MM.1S (cell line): ENCODE measurements at regions not wholly inside any gene's neighbourhood (a gene's known extent, or its start where the extent isn't known, plus 50 kb on each side); places are given as distances from the start of the nearest gene placed in this dataset.

Experiments
- DNase-seq: peaks from one replicate; pipeline ENCODE4 v3.0.0-alpha.2; 2015
- H2AFZ ChIP-seq: fragments of 300-600 bp; sonication (generic); 2 replicates; pipeline ENCODE4 v1.6.0; 2016; ENCODE audit warnings: antibody characterized with exemption, low read length
- H3F3A ChIP-seq: fragments of 300-600 bp; sonication (generic); 2 replicates; pipeline ENCODE4 v1.6.1; 2016; ENCODE audit warnings: mild to moderate bottlenecking, antibody characterized with exemption, low read length, moderate library complexity, mixed read lengths; ENCODE audit not compliant: insufficient read depth
- H3K27ac ChIP-seq: fragments of 300-600 bp; sonication (generic); 2 replicates; pipeline ENCODE4 v1.5.1; 2016; ENCODE audit warnings: mild to moderate bottlenecking, low read length
- H3K27me3 ChIP-seq: fragments of 300-600 bp; sonication (generic); replicated peaks from 2 replicates; pipeline ENCODE4 v1.6.0; 2016; ENCODE audit warnings: low read length; ENCODE audit not compliant: insufficient read depth
- H3K36me3 ChIP-seq: fragments of 300-600 bp; sonication (generic); replicated peaks from 2 replicates; pipeline ENCODE4 v1.6.1; 2016; ENCODE audit warnings: mild to moderate bottlenecking, low read length, mixed read lengths; ENCODE audit not compliant: insufficient read depth
- H3K4me1 ChIP-seq: fragments of 300-600 bp; sonication (generic); 2 replicates; pipeline ENCODE4 v1.6.1; 2016; ENCODE audit warnings: low read length, mixed read lengths
- H3K4me2 ChIP-seq: fragments of 300-600 bp; sonication (generic); 2 replicates; pipeline ENCODE4 v1.6.0; 2016; ENCODE audit warnings: low read depth, low read length
- H3K4me3 ChIP-seq: fragments of 300-600 bp; sonication (generic); 2 replicates; pipeline ENCODE4 v1.5.1; 2016; ENCODE audit warnings: low read length, mixed read lengths
- H3K79me2 ChIP-seq: fragments of 300-600 bp; sonication (generic); 2 replicates; pipeline ENCODE4 v1.6.1; 2016; ENCODE audit warnings: mixed run types, low read length, mixed read lengths
- H3K9ac ChIP-seq: fragments of 300-600 bp; sonication (generic); 2 replicates; pipeline ENCODE4 v1.6.1; 2016; ENCODE audit warnings: low read length, mixed read lengths
- H3K9me2 ChIP-seq: fragments of 300-600 bp; sonication (generic); replicated peaks from 2 replicates; pipeline ENCODE4 v1.6.1; 2016; ENCODE audit warnings: mild to moderate bottlenecking, low read length, mixed read lengths; ENCODE audit not compliant: insufficient read depth
- H3K9me3 ChIP-seq: fragments of 300-600 bp; sonication (generic); replicated peaks from 2 replicates; pipeline ENCODE4 v1.6.1; 2016; ENCODE audit warnings: mild to moderate bottlenecking, low read length, mixed read lengths; ENCODE audit not compliant: insufficient read depth
- H4K20me1 ChIP-seq: fragments of 300-600 bp; sonication (generic); 2 replicates; pipeline ENCODE4 v1.6.1; 2016; ENCODE audit warnings: mild to moderate bottlenecking, low read length, moderate library complexity, mixed read lengths; ENCODE audit not compliant: insufficient read depth
- CTCF ChIP-seq: fragments of 300-600 bp; sonication (generic); IDR thresholded peaks from 2 replicates; pipeline ENCODE4 v1.5.1; 2016; ENCODE audit warnings: antibody characterized with exemption, low read length, mixed read lengths
- EZH2 ChIP-seq: fragments of 300-600 bp; sonication (generic); optimal IDR thresholded peaks from 2 replicates; pipeline ENCODE3; 2017; ENCODE audit warnings: low read depth, mild to moderate bottlenecking, antibody characterized with exemption, low read length, mixed read lengths
- EZH2phosphoT487 ChIP-seq: fragments of 300-600 bp; sonication (generic); IDR thresholded peaks from 2 replicates; pipeline ENCODE4 v1.6.1; 2018; ENCODE audit warnings: antibody characterized with exemption, low read length

- no peak overlapping the region for H3K9ac ChIP-seq
- H3K4me3 ChIP-seq = no peak overlapping the region
- no peak overlapping the region for H3K27ac ChIP-seq
- no peak overlapping the region for H2AFZ ChIP-seq
- H3K27me3 ChIP-seq = no peaks in the 10 kb centered on the region
- no peak for DNase-seq
- H3F3A ChIP-seq = no peaks in the 10 kb centered on the region
- H4K20me1 ChIP-seq = no peaks in the 10 kb centered on the region
- H3K9me2 ChIP-seq = no peaks in the 10 kb centered on the region
- no peaks in the 10 kb centered on the region for H3K9me3 ChIP-seq
- no peak overlapping the region for H3K4me2 ChIP-seq
- H3K79me2 ChIP-seq = no peaks in the 10 kb centered on the region
- no peaks in the 10 kb centered on the region for H3K36me3 ChIP-seq
- H3K4me1 ChIP-seq = no peaks in the 10 kb centered on the region
- no peak for TF ChIP-seq EZH2phosphoT487
- TF ChIP-seq CTCF = no peak
- TF ChIP-seq EZH2 = no peak
Observed at GRCh38 chr2:189327879-189328847, 113.1 kb upstream of the WDR75 start.

GRCh38 chr2:189328848-189329245 lies 112.4 kb upstream of the WDR75 start:
- no peak overlapping the region for H3K4me2 ChIP-seq
- no peaks in the 10 kb centered on the region for H3K79me2 ChIP-seq
- no peaks in the 10 kb centered on the region for H3F3A ChIP-seq
- no peaks in the 10 kb centered on the region for H3K9me2 ChIP-seq
- no peak overlapping the region for H3K4me3 ChIP-seq
- H3K27me3 ChIP-seq = no peaks in the 10 kb centered on the region
- H4K20me1 ChIP-seq = no peaks in the 10 kb centered on the region
- H3K9ac ChIP-seq = no peak overlapping the region
- TF ChIP-seq EZH2phosphoT487 (no peak), CTCF (no peak), EZH2 (no peak)
- no peaks in the 10 kb centered on the region for H3K4me1 ChIP-seq
- no peak overlapping the region for H2AFZ ChIP-seq
- no peaks in the 10 kb centered on the region for H3K9me3 ChIP-seq
- DNase-seq = no peak
- H3K27ac ChIP-seq = no peak overlapping the region
- no peaks in the 10 kb centered on the region for H3K36me3 ChIP-seq

GRCh38 chr2:189336276-189336975 lies 104.8 kb upstream of the WDR75 start:
- no peak overlapping the region for H3K4me2 ChIP-seq
- H3K4me3 ChIP-seq = no peak overlapping the region
- H3K27me3 ChIP-seq = no peaks in the 10 kb centered on the region
- no peak for TF ChIP-seq EZH2phosphoT487
- TF ChIP-seq CTCF = no peak
- TF ChIP-seq EZH2 = no peak
- H3K79me2 ChIP-seq = no peaks in the 10 kb centered on the region
- H3K36me3 ChIP-seq = no peaks in the 10 kb centered on the region
- no peak overlapping the region for H3K9ac ChIP-seq
- DNase-seq = no peak
- H4K20me1 ChIP-seq = no peaks in the 10 kb centered on the region
- no peaks in the 10 kb centered on the region for H3F3A ChIP-seq
- H3K4me1 ChIP-seq = no peaks in the 10 kb centered on the region
- no peak overlapping the region for H3K27ac ChIP-seq
- no peaks in the 10 kb centered on the region for H3K9me3 ChIP-seq
- no peak overlapping the region for H2AFZ ChIP-seq
- no peaks in the 10 kb centered on the region for H3K9me2 ChIP-seq
